ENCODE measurements at regions not wholly inside any gene's neighbourhood (a gene's known extent, or its start where the extent isn't known, plus 50 kb on each side); places are given as distances from the start of the nearest gene placed in this dataset.

GRCh38 chr2:200756618-200757321 is 54.9 kb upstream of the BZW1 start (continued):
- TF ChIP-seq ZNF598 (CRISPR knock-in tag; IDR thresholded peaks at IDR 0.05; ENCODE audit: borderline replicate concordance) (0 out of 2 replicates have a peak, but pooled peaks have one; percentile 56), CHD4 (IDR thresholded peaks at IDR 0.05; ENCODE audit: borderline replicate concordance, low read length) (0 out of 2 replicates have a peak, but pooled peaks have one; percentile 62), POLR2A (IDR thresholded peaks at IDR 0.05; ENCODE audit: insufficient read depth in 1 of 2, low read depth in 2 of 2, low read length in 2 of 2) (peak; percentile 37 to 50; a peak in 2 of 4 replicates), ZNF782 (CRISPR knock-in tag; IDR thresholded peaks at IDR 0.05; ENCODE audit: borderline replicate concordance) (peak; percentile 80; the same call in 1 of the 2 replicates), TCF7 (IDR thresholded peaks at IDR 0.05; ENCODE audit: low read depth) (peak; percentile 52), ZNF343 (CRISPR knock-in tag; IDR thresholded peaks at IDR 0.05) (0 out of 2 replicates have a peak, but pooled peaks have one; percentile 49), JUN (CRISPR knock-in tag; IDR thresholded peaks at IDR 0.05) (peak; percentile 91), HCFC1 (IDR thresholded peaks at IDR 0.05; ENCODE audit: low read depth, low read length) (no peak), SMC3 (IDR thresholded peaks at IDR 0.05; ENCODE audit: low read length) (peak; percentile 11), ZNF891 (CRISPR knock-in tag; IDR thresholded peaks at IDR 0.05) (no peak), KDM2A (CRISPR knock-in tag; IDR thresholded peaks at IDR 0.05; ENCODE audit: borderline replicate concordance, low read depth) (peak; percentile 52; the same call in 1 of the 2 replicates), MATR3 (CRISPR knock-in tag; IDR thresholded peaks at IDR 0.05) (no peak), POLR2G (IDR thresholded peaks at IDR 0.05; ENCODE audit: low read depth, low read length) (0 out of 2 replicates have a peak, but pooled peaks have one; percentile 35), CREBL2 (CRISPR knock-in tag; IDR thresholded peaks at IDR 0.05; ENCODE audit: borderline replicate concordance) (0 out of 2 replicates have a peak, but pooled peaks have one; percentile 34), ZNF501 (CRISPR knock-in tag; IDR thresholded peaks at IDR 0.05) (peak; percentile 78), NFKBIZ (CRISPR knock-in tag; IDR thresholded peaks at IDR 0.05) (peak; percentile 84; the same call in 1 of the 2 replicates), KMT2B (CRISPR knock-in tag; IDR thresholded peaks at IDR 0.05) (peak; percentile 52; the same call in 1 of the 2 replicates), PHB2 (IDR thresholded peaks at IDR 0.05; ENCODE audit: partially characterized antibody) (no peak), CBX5 (CRISPR knock-in tag; IDR thresholded peaks at IDR 0.05; ENCODE audit: borderline replicate concordance) (no peak; the same call in 1 of the 2 replicates)
- TF ChIP-seq, protein P1, sequence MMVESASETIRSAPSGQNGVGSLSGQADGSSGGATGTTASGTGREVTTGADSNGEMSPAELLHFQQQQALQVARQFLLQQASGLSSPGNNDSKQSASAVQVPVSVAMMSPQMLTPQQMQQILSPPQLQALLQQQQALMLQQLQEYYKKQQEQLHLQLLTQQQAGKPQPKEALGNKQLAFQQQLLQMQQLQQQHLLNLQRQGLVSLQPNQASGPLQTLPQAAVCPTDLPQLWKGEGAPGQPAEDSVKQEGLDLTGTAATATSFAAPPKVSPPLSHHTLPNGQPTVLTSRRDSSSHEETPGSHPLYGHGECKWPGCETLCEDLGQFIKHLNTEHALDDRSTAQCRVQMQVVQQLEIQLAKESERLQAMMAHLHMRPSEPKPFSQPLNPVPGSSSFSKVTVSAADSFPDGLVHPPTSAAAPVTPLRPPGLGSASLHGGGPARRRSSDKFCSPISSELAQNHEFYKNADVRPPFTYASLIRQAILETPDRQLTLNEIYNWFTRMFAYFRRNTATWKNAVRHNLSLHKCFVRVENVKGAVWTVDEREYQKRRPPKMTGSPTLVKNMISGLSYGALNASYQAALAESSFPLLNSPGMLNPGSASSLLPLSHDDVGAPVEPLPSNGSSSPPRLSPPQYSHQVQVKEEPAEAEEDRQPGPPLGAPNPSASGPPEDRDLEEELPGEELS (CRISPR knock-in tag; IDR thresholded peaks at IDR 0.05): peak; percentile 84
- TF ChIP-seq, protein P2, sequence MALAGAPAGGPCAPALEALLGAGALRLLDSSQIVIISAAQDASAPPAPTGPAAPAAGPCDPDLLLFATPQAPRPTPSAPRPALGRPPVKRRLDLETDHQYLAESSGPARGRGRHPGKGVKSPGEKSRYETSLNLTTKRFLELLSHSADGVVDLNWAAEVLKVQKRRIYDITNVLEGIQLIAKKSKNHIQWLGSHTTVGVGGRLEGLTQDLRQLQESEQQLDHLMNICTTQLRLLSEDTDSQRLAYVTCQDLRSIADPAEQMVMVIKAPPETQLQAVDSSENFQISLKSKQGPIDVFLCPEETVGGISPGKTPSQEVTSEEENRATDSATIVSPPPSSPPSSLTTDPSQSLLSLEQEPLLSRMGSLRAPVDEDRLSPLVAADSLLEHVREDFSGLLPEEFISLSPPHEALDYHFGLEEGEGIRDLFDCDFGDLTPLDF (CRISPR knock-in tag; IDR thresholded peaks at IDR 0.05): no peak
- TF ChIP-seq, protein P3, sequence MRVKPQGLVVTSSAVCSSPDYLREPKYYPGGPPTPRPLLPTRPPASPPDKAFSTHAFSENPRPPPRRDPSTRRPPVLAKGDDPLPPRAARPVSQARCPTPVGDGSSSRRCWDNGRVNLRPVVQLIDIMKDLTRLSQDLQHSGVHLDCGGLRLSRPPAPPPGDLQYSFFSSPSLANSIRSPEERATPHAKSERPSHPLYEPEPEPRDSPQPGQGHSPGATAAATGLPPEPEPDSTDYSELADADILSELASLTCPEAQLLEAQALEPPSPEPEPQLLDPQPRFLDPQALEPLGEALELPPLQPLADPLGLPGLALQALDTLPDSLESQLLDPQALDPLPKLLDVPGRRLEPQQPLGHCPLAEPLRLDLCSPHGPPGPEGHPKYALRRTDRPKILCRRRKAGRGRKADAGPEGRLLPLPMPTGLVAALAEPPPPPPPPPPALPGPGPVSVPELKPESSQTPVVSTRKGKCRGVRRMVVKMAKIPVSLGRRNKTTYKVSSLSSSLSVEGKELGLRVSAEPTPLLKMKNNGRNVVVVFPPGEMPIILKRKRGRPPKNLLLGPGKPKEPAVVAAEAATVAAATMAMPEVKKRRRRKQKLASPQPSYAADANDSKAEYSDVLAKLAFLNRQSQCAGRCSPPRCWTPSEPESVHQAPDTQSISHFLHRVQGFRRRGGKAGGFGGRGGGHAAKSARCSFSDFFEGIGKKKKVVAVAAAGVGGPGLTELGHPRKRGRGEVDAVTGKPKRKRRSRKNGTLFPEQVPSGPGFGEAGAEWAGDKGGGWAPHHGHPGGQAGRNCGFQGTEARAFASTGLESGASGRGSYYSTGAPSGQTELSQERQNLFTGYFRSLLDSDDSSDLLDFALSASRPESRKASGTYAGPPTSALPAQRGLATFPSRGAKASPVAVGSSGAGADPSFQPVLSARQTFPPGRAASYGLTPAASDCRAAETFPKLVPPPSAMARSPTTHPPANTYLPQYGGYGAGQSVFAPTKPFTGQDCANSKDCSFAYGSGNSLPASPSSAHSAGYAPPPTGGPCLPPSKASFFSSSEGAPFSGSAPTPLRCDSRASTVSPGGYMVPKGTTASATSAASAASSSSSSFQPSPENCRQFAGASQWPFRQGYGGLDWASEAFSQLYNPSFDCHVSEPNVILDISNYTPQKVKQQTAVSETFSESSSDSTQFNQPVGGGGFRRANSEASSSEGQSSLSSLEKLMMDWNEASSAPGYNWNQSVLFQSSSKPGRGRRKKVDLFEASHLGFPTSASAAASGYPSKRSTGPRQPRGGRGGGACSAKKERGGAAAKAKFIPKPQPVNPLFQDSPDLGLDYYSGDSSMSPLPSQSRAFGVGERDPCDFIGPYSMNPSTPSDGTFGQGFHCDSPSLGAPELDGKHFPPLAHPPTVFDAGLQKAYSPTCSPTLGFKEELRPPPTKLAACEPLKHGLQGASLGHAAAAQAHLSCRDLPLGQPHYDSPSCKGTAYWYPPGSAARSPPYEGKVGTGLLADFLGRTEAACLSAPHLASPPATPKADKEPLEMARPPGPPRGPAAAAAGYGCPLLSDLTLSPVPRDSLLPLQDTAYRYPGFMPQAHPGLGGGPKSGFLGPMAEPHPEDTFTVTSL (CRISPR knock-in tag; IDR thresholded peaks at IDR 0.05; ENCODE audit: borderline replicate concordance): peak; percentile 97

All from HepG2 (cell line).